WTC11 (cell line): ENCODE measurements at regions not wholly inside any gene's neighbourhood (a gene's known extent, or its start where the extent isn't known, plus 50 kb on each side); places are given as distances from the start of the nearest gene placed in this dataset.

Experiments
- ATAC-seq: fragments of 200-7000 bp; cut with Tn5 transposase; 2 replicates; pipeline ENCODE4 v1.10.0; 2021; ENCODE audit warnings: mild to moderate bottlenecking, moderate library complexity
- CTCF ChIA-PET: fragments of 300-600 bp; sonication (Branson Sonifier 250); formaldehyde crosslinking; loops from one replicate; lab custom pipeline; 2021; ENCODE audit warnings: antibody characterized with exemption; lab: Charles Lee
- POLR2A ChIA-PET: fragments of 350-600 bp; sonication (Branson Sonifier 250); formaldehyde crosslinking; loops from one replicate; lab custom pipeline; 2021; ENCODE audit warnings: antibody characterized with exemption; lab: Charles Lee
- DNase-seq: peaks from one replicate; pipeline ENCODE4 v3.0.0; 2021; ENCODE audit warnings: low spot score
- H3K27ac Mint-ChIP-seq: 2 replicates; pipeline ENCODE4 v1.8.0; 2021; ENCODE audit warnings: mixed read lengths
- H3K27me3 Mint-ChIP-seq: 2 replicates; pipeline ENCODE4 v1.8.0; 2021; ENCODE audit warnings: low read depth, mild to moderate bottlenecking, moderate library complexity, mixed read lengths
- H3K36me3 Mint-ChIP-seq: 2 replicates; pipeline ENCODE4 v1.8.0; 2021; ENCODE audit warnings: mixed read lengths
- H3K4me1 Mint-ChIP-seq: 2 replicates; pipeline ENCODE4 v1.8.0; 2022; ENCODE audit warnings: mixed read lengths
- H3K4me3 Mint-ChIP-seq: 2 replicates; pipeline ENCODE4 v1.8.0; 2021; ENCODE audit warnings: mild to moderate bottlenecking, moderate library complexity, mixed read lengths
- H3K9me3 Mint-ChIP-seq: 2 replicates; pipeline ENCODE4 v1.8.0; 2021; ENCODE audit warnings: mixed read lengths
- ATF2 ChIP-seq: sonication (generic); formaldehyde crosslinking; IDR thresholded peaks from 2 replicates; pipeline ENCODE4 v1.8.1; 2022; ENCODE audit warnings: low read depth, missing genetic modification reagents, borderline replicate concordance
- ELF4 ChIP-seq: sonication (generic); formaldehyde crosslinking; IDR thresholded peaks from 2 replicates; pipeline ENCODE4 v1.8.1; 2022; ENCODE audit warnings: low read depth, mild to moderate bottlenecking, moderate library complexity, missing genetic modification reagents
- ETV6 ChIP-seq: sonication (generic); formaldehyde crosslinking; IDR thresholded peaks from 2 replicates; pipeline ENCODE4 v1.8.1; 2022; ENCODE audit warnings: mild to moderate bottlenecking, missing genetic modification reagents
- GTF2I ChIP-seq: fragments of 250-450 bp; sonication (Bioruptor Pico); conservative IDR thresholded peaks from 2 replicates; pipeline ENCODE4 v1.4.0; 2021; ENCODE audit warnings: mild to moderate bottlenecking
- IRF1 ChIP-seq: sonication (generic); formaldehyde crosslinking; IDR thresholded peaks from 2 replicates; pipeline ENCODE4 v1.8.0; 2023; ENCODE audit warnings: missing genetic modification reagents
- IRF2 ChIP-seq: sonication (generic); formaldehyde crosslinking; IDR thresholded peaks from 2 replicates; pipeline ENCODE4 v1.8.0; 2022; ENCODE audit warnings: low read depth, missing genetic modification reagents, borderline replicate concordance
- MXD4 ChIP-seq: fragments of 250-450 bp; sonication (Bioruptor Pico); IDR thresholded peaks from 2 replicates; pipeline ENCODE4 v1.8.0; 2021; ENCODE audit warnings: mild to moderate bottlenecking, moderate library complexity, borderline replicate concordance
- SP1 ChIP-seq: sonication (generic); formaldehyde crosslinking; conservative IDR thresholded peaks from 2 replicates; pipeline ENCODE4 v1.8.1; 2022; ENCODE audit warnings: missing genetic modification reagents
- TCF7 ChIP-seq: sonication (generic); formaldehyde crosslinking; IDR thresholded peaks from 2 replicates; pipeline ENCODE4 v1.8.0; 2022; ENCODE audit warnings: mild to moderate bottlenecking, low read depth, missing genetic modification reagents, moderate library complexity
- TEAD1 ChIP-seq: sonication (generic); formaldehyde crosslinking; IDR thresholded peaks from 2 replicates; pipeline ENCODE4 v1.8.0; 2022; ENCODE audit warnings: mild to moderate bottlenecking, missing genetic modification reagents
- ZNF219 ChIP-seq: sonication (generic); formaldehyde crosslinking; IDR thresholded peaks from 2 replicates; pipeline ENCODE4 v1.8.0; 2023; ENCODE audit warnings: missing genetic modification reagents, mild to moderate bottlenecking, borderline replicate concordance
- ZNF317 ChIP-seq: sonication (generic); formaldehyde crosslinking; IDR thresholded peaks from 2 replicates; pipeline ENCODE4 v1.8.1; 2023; ENCODE audit warnings: low read depth, mild to moderate bottlenecking, moderate library complexity, missing genetic modification reagents, borderline replicate concordance
- ZNF425 ChIP-seq: fragments of 250-450 bp; sonication (Bioruptor Pico); conservative IDR thresholded peaks from 2 replicates; pipeline ENCODE4 v1.9.0; 2021; ENCODE audit warnings: mild to moderate bottlenecking
- ZNF512 ChIP-seq: sonication (generic); formaldehyde crosslinking; IDR thresholded peaks from 2 replicates; pipeline ENCODE4 v1.8.1; 2022; ENCODE audit warnings: missing genetic modification reagents, borderline replicate concordance
- ZNF671 ChIP-seq: fragments of 250-450 bp; sonication (Bioruptor Pico); IDR thresholded peaks from 2 replicates; pipeline ENCODE4 v1.8.0; 2021; ENCODE audit warnings: mild to moderate bottlenecking
- TF ChIP-seq, protein P1 (sequence below): fragments of 250-450 bp; sonication (Bioruptor Pico); IDR thresholded peaks from 2 replicates; pipeline ENCODE4 v1.9.0; 2021; ENCODE audit warnings: mild to moderate bottlenecking
- TF ChIP-seq, protein P2 (sequence below): fragments of 200-600 bp; IDR thresholded peaks from 2 replicates; pipeline ENCODE4 v1.8.0; 2022; ENCODE audit warnings: antibody characterized with exemption
- TF ChIP-seq, protein P3 (sequence below): sonication (generic); formaldehyde crosslinking; IDR thresholded peaks from 2 replicates; pipeline ENCODE4 v1.8.0; 2022; ENCODE audit warnings: mild to moderate bottlenecking, missing genetic modification reagents
- TF ChIP-seq, protein P4 (sequence below): sonication (generic); formaldehyde crosslinking; conservative IDR thresholded peaks from 2 replicates; pipeline ENCODE4 v1.8.1; 2022; ENCODE audit warnings: mild to moderate bottlenecking, missing genetic modification reagents

GRCh38 chr12:18907728-18908127 is 169.8 kb downstream of the CAPZA3 start:
- Mint-ChIP-seq H3K9me3 (peaks cover 27% of the 10 kb centered on the region), H3K4me1 (0 out of 2 replicates have a peak, but pooled peaks cover 8% of the 10 kb centered on the region), H3K27me3 (no peaks in the 10 kb centered on the region), H3K27ac (no peak overlapping the region), H3K4me3 (no peak overlapping the region), H3K36me3 (peaks cover 6% of the 10 kb centered on the region; the same call in 1 of the 2 replicates)
- DNase-seq, result no peak
- no peak for TF ChIP-seq ZNF671 (CRISPR knock-in tag)
- TF ChIP-seq ZNF317 (CRISPR knock-in tag), result no peak
- TF ChIP-seq IRF1 (CRISPR knock-in tag), result no peak
- no peak for TF ChIP-seq IRF2 (CRISPR knock-in tag)
- TF ChIP-seq, protein P1, sequence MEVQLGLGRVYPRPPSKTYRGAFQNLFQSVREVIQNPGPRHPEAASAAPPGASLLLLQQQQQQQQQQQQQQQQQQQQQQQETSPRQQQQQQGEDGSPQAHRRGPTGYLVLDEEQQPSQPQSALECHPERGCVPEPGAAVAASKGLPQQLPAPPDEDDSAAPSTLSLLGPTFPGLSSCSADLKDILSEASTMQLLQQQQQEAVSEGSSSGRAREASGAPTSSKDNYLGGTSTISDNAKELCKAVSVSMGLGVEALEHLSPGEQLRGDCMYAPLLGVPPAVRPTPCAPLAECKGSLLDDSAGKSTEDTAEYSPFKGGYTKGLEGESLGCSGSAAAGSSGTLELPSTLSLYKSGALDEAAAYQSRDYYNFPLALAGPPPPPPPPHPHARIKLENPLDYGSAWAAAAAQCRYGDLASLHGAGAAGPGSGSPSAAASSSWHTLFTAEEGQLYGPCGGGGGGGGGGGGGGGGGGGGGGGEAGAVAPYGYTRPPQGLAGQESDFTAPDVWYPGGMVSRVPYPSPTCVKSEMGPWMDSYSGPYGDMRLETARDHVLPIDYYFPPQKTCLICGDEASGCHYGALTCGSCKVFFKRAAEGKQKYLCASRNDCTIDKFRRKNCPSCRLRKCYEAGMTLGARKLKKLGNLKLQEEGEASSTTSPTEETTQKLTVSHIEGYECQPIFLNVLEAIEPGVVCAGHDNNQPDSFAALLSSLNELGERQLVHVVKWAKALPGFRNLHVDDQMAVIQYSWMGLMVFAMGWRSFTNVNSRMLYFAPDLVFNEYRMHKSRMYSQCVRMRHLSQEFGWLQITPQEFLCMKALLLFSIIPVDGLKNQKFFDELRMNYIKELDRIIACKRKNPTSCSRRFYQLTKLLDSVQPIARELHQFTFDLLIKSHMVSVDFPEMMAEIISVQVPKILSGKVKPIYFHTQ, result no peak
- TF ChIP-seq ZNF512, result no peak
- no peak for TF ChIP-seq TCF7 (CRISPR knock-in tag)
- TF ChIP-seq TEAD1 (CRISPR knock-in tag), result no peak
- no peak for TF ChIP-seq ATF2 (CRISPR knock-in tag)
- TF ChIP-seq, protein P2, sequence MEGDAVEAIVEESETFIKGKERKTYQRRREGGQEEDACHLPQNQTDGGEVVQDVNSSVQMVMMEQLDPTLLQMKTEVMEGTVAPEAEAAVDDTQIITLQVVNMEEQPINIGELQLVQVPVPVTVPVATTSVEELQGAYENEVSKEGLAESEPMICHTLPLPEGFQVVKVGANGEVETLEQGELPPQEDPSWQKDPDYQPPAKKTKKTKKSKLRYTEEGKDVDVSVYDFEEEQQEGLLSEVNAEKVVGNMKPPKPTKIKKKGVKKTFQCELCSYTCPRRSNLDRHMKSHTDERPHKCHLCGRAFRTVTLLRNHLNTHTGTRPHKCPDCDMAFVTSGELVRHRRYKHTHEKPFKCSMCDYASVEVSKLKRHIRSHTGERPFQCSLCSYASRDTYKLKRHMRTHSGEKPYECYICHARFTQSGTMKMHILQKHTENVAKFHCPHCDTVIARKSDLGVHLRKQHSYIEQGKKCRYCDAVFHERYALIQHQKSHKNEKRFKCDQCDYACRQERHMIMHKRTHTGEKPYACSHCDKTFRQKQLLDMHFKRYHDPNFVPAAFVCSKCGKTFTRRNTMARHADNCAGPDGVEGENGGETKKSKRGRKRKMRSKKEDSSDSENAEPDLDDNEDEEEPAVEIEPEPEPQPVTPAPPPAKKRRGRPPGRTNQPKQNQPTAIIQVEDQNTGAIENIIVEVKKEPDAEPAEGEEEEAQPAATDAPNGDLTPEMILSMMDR, result no peak
- TF ChIP-seq SP1 (CRISPR knock-in tag), result no peak
- no peak for TF ChIP-seq MXD4 (CRISPR knock-in tag)
- TF ChIP-seq GTF2I (CRISPR knock-in tag), result no peak
- TF ChIP-seq ZNF425 (CRISPR knock-in tag), result no peak
- TF ChIP-seq, protein P3, sequence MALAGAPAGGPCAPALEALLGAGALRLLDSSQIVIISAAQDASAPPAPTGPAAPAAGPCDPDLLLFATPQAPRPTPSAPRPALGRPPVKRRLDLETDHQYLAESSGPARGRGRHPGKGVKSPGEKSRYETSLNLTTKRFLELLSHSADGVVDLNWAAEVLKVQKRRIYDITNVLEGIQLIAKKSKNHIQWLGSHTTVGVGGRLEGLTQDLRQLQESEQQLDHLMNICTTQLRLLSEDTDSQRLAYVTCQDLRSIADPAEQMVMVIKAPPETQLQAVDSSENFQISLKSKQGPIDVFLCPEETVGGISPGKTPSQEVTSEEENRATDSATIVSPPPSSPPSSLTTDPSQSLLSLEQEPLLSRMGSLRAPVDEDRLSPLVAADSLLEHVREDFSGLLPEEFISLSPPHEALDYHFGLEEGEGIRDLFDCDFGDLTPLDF (CRISPR knock-in tag), result no peak
- TF ChIP-seq ETV6 (CRISPR knock-in tag), result no peak
- no peak for TF ChIP-seq ELF4 (CRISPR knock-in tag)
- TF ChIP-seq, protein P4, sequence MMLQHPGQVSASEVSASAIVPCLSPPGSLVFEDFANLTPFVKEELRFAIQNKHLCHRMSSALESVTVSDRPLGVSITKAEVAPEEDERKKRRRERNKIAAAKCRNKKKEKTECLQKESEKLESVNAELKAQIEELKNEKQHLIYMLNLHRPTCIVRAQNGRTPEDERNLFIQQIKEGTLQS (CRISPR knock-in tag), result no peak
- TF ChIP-seq ZNF219 (CRISPR knock-in tag), result no peak
- CTCF ChIA-PET, result no interaction called here
- no peak for ATAC-seq
- POLR2A ChIA-PET, result no interaction called here
